ENCODE measurements at regions not wholly inside any gene's neighbourhood (a gene's known extent, or its start where the extent isn't known, plus 50 kb on each side); places are given as distances from the start of the nearest gene placed in this dataset.

DNA sequence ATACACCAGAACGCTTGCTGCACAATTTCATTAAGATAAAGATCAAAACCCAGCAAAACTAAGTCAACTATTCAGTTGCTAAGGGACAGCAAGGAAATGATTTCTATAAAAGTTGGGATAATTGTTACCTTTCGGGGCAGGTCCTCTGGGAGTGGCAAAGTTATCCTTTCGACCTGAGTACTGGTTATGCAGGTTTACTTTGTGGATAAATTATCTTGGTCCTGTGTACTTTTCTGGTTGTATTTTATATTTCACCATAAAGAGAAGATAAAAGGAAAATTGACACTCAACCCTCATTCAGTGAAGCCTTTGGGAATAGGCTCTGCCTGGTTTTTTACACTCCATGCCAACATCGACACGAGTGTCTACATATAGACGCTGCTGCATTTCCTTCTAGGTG lies 146.5 kb downstream of the SYK start:
- DNase-seq = no peak

- no peak for DNase-seq
Measured at GRCh38 chr9:90950600-90950999, 149.0 kb downstream of the SYK start.

DNA sequence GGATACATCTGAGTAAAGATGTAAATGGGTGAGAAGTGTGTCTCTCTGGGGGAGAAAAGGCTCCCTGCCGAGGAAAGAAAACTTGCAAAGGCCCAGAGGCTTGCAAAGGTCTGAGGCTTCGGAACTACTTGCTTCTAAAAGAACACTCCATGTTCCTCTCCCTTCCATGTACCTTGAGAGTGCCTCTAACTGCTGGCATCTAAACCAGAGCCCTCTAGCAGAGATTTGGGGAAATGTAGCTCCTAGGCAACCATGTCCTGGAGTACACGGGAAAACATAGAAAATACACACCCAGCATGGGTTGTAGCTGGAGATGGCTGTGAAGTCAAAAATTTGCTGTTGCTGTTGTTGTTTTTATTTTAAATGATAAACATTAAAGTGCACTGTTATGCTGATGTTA lies 151.6 kb downstream of the SYK start:
- no peak for DNase-seq

- DNase-seq = no peak
Measured at GRCh38 chr9:90953805-90954204, 152.2 kb downstream of the SYK start.

DNA sequence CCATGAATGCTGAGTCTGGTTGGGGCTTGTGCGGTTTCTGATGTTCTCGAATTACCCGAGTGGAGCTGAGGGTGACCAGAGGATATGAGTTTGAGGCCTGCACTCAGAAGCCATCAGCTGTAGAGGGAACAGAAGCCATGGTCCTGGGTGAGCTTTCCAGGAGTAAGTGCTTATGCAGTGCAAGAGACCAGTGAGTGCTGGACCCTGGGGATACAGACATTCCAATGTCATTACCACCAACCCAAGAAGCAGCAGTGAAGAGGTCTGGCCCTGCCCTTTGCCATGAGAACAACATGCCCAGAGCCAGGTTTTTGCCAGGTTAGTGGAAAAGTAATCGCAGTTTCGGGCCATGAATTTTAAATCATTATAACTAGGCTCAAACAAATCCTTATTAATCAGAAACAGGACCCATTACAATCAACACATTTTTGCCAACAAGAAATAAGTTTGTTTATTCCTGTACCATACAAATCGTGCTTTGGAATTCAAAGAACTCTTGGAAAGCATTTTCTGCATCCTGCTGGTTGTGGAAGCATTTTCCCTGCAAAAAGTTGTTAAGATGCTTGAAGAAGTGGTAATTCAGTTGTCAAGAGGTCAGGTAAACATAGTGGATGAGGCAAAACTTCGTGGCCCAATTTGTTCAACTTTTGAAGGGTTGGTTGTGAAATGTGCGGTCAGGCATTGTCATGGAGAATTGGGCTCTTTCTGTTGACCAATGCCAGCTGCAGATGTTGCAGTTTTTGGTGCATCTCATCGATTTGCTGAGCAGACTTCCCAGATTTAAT lies 154.6 kb downstream of the SYK start:
- no peak for DNase-seq

GRCh38 chr9:90958328-90958727 lies 156.7 kb downstream of the SYK start:
- no peak for DNase-seq

DNA sequence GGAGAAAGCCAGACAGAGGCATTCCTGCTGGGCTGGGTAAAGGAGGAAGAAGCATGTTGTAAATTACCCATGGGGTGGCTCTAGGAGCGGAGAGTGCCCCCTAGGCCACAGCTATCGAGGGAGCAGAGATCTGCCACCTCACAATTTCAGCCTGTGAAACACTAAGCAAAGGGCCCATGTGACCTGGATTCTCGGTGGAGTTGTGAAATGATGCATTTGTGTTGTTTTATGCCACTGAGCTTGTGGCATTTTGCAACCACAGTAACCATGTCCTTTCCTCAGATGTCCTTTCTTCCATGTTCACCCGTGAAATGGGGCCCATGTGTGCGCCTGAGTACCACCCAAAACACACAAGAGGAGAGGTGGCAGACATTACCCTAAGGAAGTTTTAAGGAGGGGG lies 159.3 kb downstream of the SYK start:
- no peak for DNase-seq

DNA sequence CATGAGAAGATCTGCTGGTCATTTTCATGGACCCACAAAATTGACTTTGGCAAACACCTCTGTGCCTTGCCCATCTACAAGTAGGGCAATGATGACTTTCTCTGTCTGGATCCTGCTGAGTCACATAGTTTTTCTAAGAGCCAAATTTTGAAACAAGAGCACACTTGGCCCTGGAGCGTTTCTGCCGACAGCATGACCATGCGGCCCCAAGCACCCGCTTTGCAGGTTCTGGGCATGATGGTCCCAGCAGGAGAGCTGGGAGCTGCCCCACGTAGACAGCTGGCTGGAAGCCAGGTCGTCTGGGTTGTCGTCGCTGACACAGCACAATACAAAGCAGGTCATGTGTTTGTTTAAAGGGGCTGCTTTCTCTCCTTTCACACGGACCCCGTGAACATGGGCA lies 159.8 kb downstream of the SYK start:
- no peak for DNase-seq

DNA sequence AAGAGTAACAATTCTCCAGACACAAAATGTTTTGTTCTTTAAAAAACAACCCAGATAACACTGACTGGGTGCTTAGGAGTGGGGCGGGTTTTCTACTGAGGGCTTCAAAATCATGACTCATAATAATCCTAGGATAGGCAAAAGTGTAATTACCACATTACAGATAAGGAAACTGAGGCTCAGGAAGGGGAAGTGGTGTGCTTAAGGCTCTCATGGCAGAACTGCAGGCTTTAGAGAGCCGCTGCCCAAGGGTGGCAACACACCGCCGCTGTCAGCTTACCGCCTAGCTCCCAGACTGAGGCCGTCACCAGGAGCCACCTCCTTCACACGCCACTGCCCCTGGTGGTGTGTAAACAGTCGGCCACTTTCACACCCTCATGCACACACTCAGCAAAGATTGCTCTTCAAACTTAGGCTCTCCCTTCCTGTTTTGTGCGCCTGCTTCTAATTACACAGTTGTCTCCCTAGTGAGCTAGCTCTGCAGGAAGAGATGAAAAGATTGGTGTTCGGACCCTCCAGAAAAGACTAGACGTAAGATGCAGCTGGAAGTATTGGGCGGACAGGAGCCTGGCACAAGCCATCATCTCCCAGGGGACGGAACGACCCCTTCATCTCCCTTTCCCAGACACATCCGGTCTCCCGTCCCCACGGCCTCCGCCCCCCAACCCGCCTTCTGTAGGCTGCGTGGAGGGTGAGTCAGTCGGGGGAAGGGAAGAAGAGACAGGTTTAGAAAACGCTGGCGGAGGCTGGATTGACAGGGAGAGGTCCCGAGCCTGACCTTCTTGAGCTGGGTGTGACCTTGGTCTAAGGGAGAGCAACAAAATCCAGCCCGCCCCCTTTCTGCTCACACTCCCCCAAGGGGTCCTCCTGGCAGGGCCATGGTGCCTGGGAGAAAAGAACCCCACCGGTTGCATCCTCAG lies 162.7 kb downstream of the SYK start:
- DNase-seq = no peak

- no peak for DNase-seq
Measured at GRCh38 chr9:90965226-90966030, 163.8 kb downstream of the SYK start.

DNA sequence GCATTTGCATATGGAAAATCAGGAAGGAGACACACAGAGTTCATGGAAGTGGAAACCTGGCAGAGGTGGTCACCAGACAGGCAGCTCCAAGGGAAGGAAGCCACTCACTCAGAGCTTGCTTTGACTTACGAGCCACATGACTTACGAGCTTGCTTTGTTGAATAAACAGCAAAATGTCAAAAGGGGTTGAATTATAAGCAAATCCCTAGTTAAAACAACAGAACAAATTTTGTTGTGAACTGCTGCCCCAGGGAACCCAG lies 164.3 kb downstream of the SYK start:
- DNase-seq = no peak

DNA sequence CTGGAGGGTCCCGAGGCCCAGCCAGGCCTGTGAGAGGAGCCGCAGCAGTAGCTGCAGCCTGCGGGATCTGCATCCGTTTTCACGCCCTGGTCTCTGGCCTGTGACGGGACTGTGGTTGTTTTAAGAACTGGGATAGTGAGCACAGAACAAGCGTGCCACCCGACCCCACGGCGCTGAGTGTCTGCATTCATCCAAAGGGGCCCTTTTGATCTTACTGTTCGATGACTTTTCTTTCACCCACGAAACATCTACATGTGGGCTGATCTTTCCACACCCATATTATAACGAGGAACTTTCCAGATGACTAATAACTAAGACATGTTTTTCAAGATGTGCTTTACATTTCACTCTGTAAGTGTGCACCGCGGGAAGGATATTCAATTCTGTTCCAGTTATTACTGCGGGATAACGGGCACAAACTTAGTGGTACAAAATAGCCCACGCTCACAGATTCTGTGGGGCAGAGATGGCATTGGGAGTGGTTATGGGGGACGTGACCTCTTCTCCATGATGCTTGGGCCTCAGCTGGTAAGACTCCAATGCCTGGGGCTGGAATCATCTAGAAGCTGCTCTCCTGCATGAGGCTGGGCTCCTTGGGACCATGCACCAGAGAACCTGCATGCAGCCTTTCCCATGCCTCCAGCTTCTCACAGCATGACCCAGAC lies 165.0 kb downstream of the SYK start:
- DNase-seq = no peak

- no peak for DNase-seq
Measured at GRCh38 chr9:90967145-90967538, 165.5 kb downstream of the SYK start.

DNA sequence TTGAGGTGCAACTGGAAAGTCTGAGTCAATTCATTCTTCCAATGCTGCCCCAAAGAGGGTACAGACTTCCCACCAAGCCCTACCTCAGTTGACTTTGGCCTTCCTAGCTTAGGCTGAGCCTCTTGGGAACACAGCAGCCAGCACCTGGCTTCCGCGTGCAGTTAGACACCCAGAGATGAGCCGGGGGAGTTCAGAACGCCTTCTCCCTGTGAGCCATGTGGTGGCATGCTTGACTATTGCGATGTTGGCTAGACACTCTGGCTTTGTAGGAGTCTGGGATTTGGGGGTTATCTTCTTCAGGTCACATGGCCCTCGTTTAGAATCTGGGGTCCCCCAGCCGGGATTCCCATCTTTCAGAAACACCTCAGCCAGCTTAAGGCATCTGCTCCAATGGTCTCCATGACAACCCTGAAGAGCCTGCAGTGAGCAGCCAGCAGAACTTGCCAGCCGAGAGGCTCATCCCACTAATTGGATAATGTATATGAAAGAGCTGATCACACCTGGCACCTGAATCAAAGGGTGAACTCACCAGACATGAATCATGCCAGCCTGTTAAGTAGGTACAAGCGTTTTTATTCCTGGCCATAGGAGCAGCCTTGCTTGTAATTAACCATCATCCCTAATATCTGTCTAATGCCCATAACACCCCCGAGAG lies 167.5 kb downstream of the SYK start:
- DNase-seq = no peak

DNA sequence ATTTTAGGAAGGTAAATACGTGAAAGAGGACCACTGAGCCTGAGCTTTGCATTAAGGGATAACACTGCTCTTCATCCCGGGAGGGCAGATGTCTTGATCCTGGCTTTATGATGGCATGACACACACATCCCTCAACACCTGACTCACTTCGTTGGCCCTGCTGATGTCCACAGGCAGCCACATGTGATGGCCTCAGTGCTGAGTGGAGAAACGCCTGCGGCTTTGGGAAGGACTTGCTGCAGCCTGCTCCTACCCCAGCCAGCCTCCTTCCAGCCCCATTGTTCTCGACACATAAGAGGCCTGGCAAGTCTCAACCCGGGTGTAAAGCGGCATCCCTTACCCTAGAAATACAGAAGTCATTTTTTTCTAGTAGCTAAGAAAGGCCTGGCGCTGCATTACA lies 169.0 kb downstream of the SYK start:
- DNase-seq = no peak

- no peak for DNase-seq
Measured at GRCh38 chr9:90972057-90972456, 170.4 kb downstream of the SYK start.

GRCh38 chr9:90974016-90974415 lies 172.4 kb downstream of the SYK start:
- DNase-seq = no peak

GRCh38 chr9:90974643-90975245 lies 173.1 kb downstream of the SYK start:
- no peak for DNase-seq

DNA sequence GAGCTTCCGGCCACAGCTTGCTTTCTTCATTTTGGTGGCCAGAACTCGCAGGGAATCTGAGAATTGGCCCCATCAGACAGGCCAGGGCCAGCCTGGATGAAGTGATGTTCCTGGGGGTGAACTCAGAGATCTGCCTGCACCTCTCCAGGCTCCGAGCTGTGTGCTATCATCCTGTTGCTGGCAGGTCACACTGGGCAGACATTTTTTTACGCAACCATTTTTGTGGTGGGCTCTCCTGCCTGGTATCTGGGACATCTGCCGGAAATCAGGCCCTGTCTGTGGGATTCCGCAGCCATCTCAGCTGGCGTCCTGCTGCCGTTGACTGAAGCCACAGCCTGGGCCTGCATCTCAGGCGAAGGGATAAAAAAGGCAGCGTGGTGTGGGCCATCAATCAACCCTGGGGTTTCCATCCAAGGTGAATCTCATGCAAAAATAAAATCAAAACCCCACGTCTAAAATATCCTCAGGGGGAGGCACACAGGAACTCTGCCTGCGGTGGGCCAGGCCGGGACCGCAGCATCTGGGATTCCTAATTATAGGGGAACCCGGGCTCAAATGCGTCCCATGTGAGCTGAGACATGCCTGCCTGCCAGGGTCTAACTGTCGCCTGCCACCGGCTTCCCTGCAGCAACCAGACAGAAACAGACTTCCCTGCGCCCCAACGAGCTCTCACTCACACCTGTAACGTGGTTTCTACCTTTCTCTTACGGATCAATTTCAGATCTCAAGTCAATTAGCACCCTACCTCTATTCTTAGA lies 174.3 kb downstream of the SYK start:
- DNase-seq = peak; percentile 79

DNA sequence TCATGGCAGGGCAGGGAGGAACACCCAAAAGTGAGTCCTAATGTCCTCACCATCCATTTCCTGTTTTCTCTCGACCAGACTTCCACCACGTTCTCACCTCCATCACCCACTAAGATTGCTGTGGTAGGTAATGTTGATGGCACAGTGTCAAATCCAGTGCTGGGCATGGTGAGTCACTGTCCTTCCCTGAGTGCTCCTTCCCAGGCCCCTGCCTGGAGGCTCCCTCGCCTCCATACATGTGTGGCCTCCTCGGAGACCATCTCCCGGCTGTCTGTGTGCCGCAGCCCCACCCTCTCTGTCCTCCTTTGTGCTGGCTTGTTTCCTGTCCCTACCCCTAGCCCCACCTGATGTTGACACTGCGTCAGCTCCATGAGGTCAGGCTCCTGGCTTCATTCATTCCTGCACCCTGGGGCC lies 177.5 kb downstream of the SYK start:
- DNase-seq = no peak

- DNase-seq = no peak
Measured at GRCh38 chr9:90979639-90980038, 178.0 kb downstream of the SYK start.

All from GF-D8 (cell line).